Right lobe of liver (tissue), 4 donors: ENCODE measurements at regions not wholly inside any gene's neighbourhood (a gene's known extent, or its start where the extent isn't known, plus 50 kb on each side); places are given as distances from the start of the nearest gene placed in this dataset.

Experiments
- CTCF ChIP-seq, 4 donors: fragments of 200-600 bp in 3 of 4; fragments of 450-650 bp in 1 of 4; IDR thresholded peaks; one replicate each; pipeline versions ENCODE4 v1.5.1 to v1.8.0; 2016 to 2022; ENCODE audit warnings: antibody characterized with exemption in 4 of 4, mild to moderate bottlenecking in 2 of 4
- POLR2A ChIP-seq: fragments of 450-650 bp; IDR thresholded peaks from one replicate; pipeline ENCODE4 v1.6.1; 2017; ENCODE audit warnings: antibody characterized with exemption, mild to moderate bottlenecking
- donor health status: DM: no; HTN: no; CAD: no.
- donor health status: DM: no; HTN: no; CAD: no.
- donor health status: DM: no; HTN: yes; CAD: no.

DNA sequence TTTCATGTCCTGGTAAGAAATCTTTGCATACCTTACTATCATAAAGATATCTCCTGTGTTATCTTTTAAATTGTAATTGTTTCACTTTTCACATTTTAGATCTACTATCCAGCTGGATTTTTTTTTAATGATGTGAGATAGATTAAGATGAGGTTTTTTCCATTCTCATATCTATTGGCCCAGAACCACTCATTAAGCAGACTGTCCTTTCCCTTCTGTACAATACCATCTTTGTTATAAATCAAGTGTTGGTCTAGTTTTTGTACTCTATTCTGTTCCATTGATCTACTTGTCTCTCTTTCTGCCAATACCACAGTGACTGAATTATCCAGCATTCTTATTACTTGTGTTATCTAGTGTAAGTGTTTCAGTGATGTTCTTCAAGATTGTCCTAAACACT is 131.6 kb upstream of the TRIM2 start:
- TF ChIP-seq CTCF (IDR thresholded peaks at IDR 0.05) = no peak
- TF ChIP-seq POLR2A = no peak
